ENCODE measurements at regions not wholly inside any gene's neighbourhood (a gene's known extent, or its start where the extent isn't known, plus 50 kb on each side); places are given as distances from the start of the nearest gene placed in this dataset.
"Not testable (repeated sequence)": the region's sequence is repeated elsewhere in the genome, so short reads cannot be mapped to it uniquely, and the experiment has no call there.

- ATAC-seq (replicated peaks), result no peak
- no peak overlapping the region for H3K4me3 Mint-ChIP-seq
- H3K4me1 Mint-ChIP-seq, result no peaks in the 10 kb centered on the region
- H3K27me3 Mint-ChIP-seq, result peaks cover 5% of the 10 kb centered on the region
- no peaks in the 10 kb centered on the region for H3K36me3 Mint-ChIP-seq (ENCODE audit: low read depth)
- H3K27ac Mint-ChIP-seq, result no peak overlapping the region
- H3K9me3 Mint-ChIP-seq, result no peaks in the 10 kb centered on the region
Measured at GRCh38 chrX:39043838-39044550, 242.7 kb downstream of the MID1IP1 start.

GRCh38 chrX:39047174-39047573, 245.9 kb downstream of the MID1IP1 start:
- Mint-ChIP-seq H3K27ac (no peak overlapping the region), H3K4me1 (no peaks in the 10 kb centered on the region), H3K36me3 (ENCODE audit: low read depth) (no peaks in the 10 kb centered on the region), H3K9me3 (no peaks in the 10 kb centered on the region), H3K27me3 (peaks cover 4% of the 10 kb centered on the region), H3K4me3 (no peak overlapping the region)
- ATAC-seq (replicated peaks), result no peak

- peaks cover 8% of the 10 kb centered on the region for H3K27me3 Mint-ChIP-seq
- no peaks in the 10 kb centered on the region for H3K9me3 Mint-ChIP-seq
- no peak overlapping the region for H3K4me3 Mint-ChIP-seq
- H3K4me1 Mint-ChIP-seq, result peaks cover 4% of the 10 kb centered on the region
- no peaks in the 10 kb centered on the region for H3K36me3 Mint-ChIP-seq (ENCODE audit: low read depth)
- no peak overlapping the region for H3K27ac Mint-ChIP-seq
- no peak for ATAC-seq (replicated peaks)
Measured at GRCh38 chrX:39049975-39050374, 248.7 kb downstream of the MID1IP1 start.

- H3K36me3 Mint-ChIP-seq (ENCODE audit: low read depth), result no peaks in the 10 kb centered on the region
- peaks cover 4% of the 10 kb centered on the region for H3K4me1 Mint-ChIP-seq
- no peak overlapping the region for H3K27ac Mint-ChIP-seq
Measured at GRCh38 chrX:39050427-39050826, 249.2 kb downstream of the MID1IP1 start.

GRCh38 chrX:39052751-39053150, 251.5 kb downstream of the MID1IP1 start:
- H3K27me3 Mint-ChIP-seq, result peaks cover 12% of the 10 kb centered on the region

More at GRCh38 chrX:39050427-39050826, 249.2 kb downstream of the MID1IP1 start:
- H3K9me3 Mint-ChIP-seq, result no peaks in the 10 kb centered on the region
- no peak overlapping the region for H3K4me3 Mint-ChIP-seq
- ATAC-seq (replicated peaks), result no peak
- peaks cover 12% of the 10 kb centered on the region for H3K27me3 Mint-ChIP-seq

GRCh38 chrX:39058724-39059123, 257.5 kb downstream of the MID1IP1 start:
- H3K27me3 Mint-ChIP-seq, result peaks cover 9% of the 10 kb centered on the region
- no peaks in the 10 kb centered on the region for H3K36me3 Mint-ChIP-seq (ENCODE audit: low read depth)
- no peak overlapping the region for H3K4me3 Mint-ChIP-seq
- H3K27ac Mint-ChIP-seq, result no peak overlapping the region
- no peak for ATAC-seq (replicated peaks)
- H3K4me1 Mint-ChIP-seq, result no peaks in the 10 kb centered on the region
- no peaks in the 10 kb centered on the region for H3K9me3 Mint-ChIP-seq

More at GRCh38 chrX:39052751-39053150, 251.5 kb downstream of the MID1IP1 start:
- H3K9me3 Mint-ChIP-seq, result no peaks in the 10 kb centered on the region
- ATAC-seq (replicated peaks), result peak; percentile 73
- no peaks in the 10 kb centered on the region for H3K36me3 Mint-ChIP-seq (ENCODE audit: low read depth)
- no peak overlapping the region for H3K27ac Mint-ChIP-seq
- H3K4me3 Mint-ChIP-seq, result peak overlapping the region; percentile 13
- H3K4me1 Mint-ChIP-seq, result peaks cover 4% of the 10 kb centered on the region

- Mint-ChIP-seq H3K9me3 (no peaks in the 10 kb centered on the region), H3K27ac (no peak overlapping the region), H3K36me3 (ENCODE audit: low read depth) (no peaks in the 10 kb centered on the region), H3K4me3 (no peak overlapping the region), H3K4me1 (no peaks in the 10 kb centered on the region), H3K27me3 (peaks cover 9% of the 10 kb centered on the region)
- ATAC-seq (replicated peaks), result no peak
Measured at GRCh38 chrX:39059866-39060265, 258.6 kb downstream of the MID1IP1 start.

GRCh38 chrX:39063037-39063436, 261.8 kb downstream of the MID1IP1 start:
- Mint-ChIP-seq H3K4me3 (no peak overlapping the region), H3K36me3 (ENCODE audit: low read depth) (no peaks in the 10 kb centered on the region)

GRCh38 chrX:39063702-39064101, 262.4 kb downstream of the MID1IP1 start:
- no peaks in the 10 kb centered on the region for H3K9me3 Mint-ChIP-seq

More at GRCh38 chrX:39063037-39063436, 261.8 kb downstream of the MID1IP1 start:
- Mint-ChIP-seq H3K9me3 (no peaks in the 10 kb centered on the region), H3K4me1 (no peaks in the 10 kb centered on the region), H3K27me3 (peaks cover 4% of the 10 kb centered on the region), H3K27ac (no peak overlapping the region)
- no peak for ATAC-seq (replicated peaks)

GRCh38 chrX:39065051-39065871, 264.0 kb downstream of the MID1IP1 start:
- no peak overlapping the region for H3K4me3 Mint-ChIP-seq
- ATAC-seq (replicated peaks), result no peak
- H3K4me1 Mint-ChIP-seq, result no peaks in the 10 kb centered on the region
- H3K36me3 Mint-ChIP-seq (ENCODE audit: low read depth), result no peaks in the 10 kb centered on the region
- H3K27ac Mint-ChIP-seq, result no peak overlapping the region
- no peaks in the 10 kb centered on the region for H3K9me3 Mint-ChIP-seq
- peaks cover 4% of the 10 kb centered on the region for H3K27me3 Mint-ChIP-seq

More at GRCh38 chrX:39063702-39064101, 262.4 kb downstream of the MID1IP1 start:
- H3K27me3 Mint-ChIP-seq, result peaks cover 4% of the 10 kb centered on the region
- no peaks in the 10 kb centered on the region for H3K4me1 Mint-ChIP-seq
- no peaks in the 10 kb centered on the region for H3K36me3 Mint-ChIP-seq (ENCODE audit: low read depth)
- no peak for ATAC-seq (replicated peaks)
- H3K27ac Mint-ChIP-seq, result no peak overlapping the region
- H3K4me3 Mint-ChIP-seq, result no peak overlapping the region

GRCh38 chrX:39067866-39068265, 266.6 kb downstream of the MID1IP1 start:
- no peaks in the 10 kb centered on the region for H3K4me1 Mint-ChIP-seq
- ATAC-seq (replicated peaks), result no peak
- no peak overlapping the region for H3K27ac Mint-ChIP-seq
- no peaks in the 10 kb centered on the region for H3K27me3 Mint-ChIP-seq
- H3K4me3 Mint-ChIP-seq, result no peak overlapping the region
- no peaks in the 10 kb centered on the region for H3K9me3 Mint-ChIP-seq
- no peaks in the 10 kb centered on the region for H3K36me3 Mint-ChIP-seq (ENCODE audit: low read depth)

- ATAC-seq (replicated peaks); H3K27me3 Mint-ChIP-seq; H3K4me1 Mint-ChIP-seq; H3K9me3 Mint-ChIP-seq; H3K4me3 Mint-ChIP-seq; H3K36me3 Mint-ChIP-seq (ENCODE audit: low read depth); H3K27ac Mint-ChIP-seq: not testable (repeated sequence)
Measured at GRCh38 chrX:39068634-39069033, 267.4 kb downstream of the MID1IP1 start.

GRCh38 chrX:39070009-39070408, 268.8 kb downstream of the MID1IP1 start:
- no peaks in the 10 kb centered on the region for H3K36me3 Mint-ChIP-seq (ENCODE audit: low read depth)
- H3K4me1 Mint-ChIP-seq, result no peaks in the 10 kb centered on the region
- no peak for ATAC-seq (replicated peaks)
- no peak overlapping the region for H3K27ac Mint-ChIP-seq
- no peak overlapping the region for H3K4me3 Mint-ChIP-seq
- no peaks in the 10 kb centered on the region for H3K27me3 Mint-ChIP-seq
- peaks cover 1% of the 10 kb centered on the region for H3K9me3 Mint-ChIP-seq

- peaks cover 4% of the 10 kb centered on the region for H3K9me3 Mint-ChIP-seq
- H3K36me3 Mint-ChIP-seq (ENCODE audit: low read depth), result no peaks in the 10 kb centered on the region
- ATAC-seq (replicated peaks), result no peak
- no peak overlapping the region for H3K4me3 Mint-ChIP-seq
- H3K4me1 Mint-ChIP-seq, result no peaks in the 10 kb centered on the region
- no peaks in the 10 kb centered on the region for H3K27me3 Mint-ChIP-seq
- no peak overlapping the region for H3K27ac Mint-ChIP-seq
Measured at GRCh38 chrX:39073131-39073530, 271.9 kb downstream of the MID1IP1 start.

- Mint-ChIP-seq H3K4me1 (no peaks in the 10 kb centered on the region), H3K9me3 (no peaks in the 10 kb centered on the region), H3K36me3 (ENCODE audit: low read depth) (no peaks in the 10 kb centered on the region), H3K27ac (no peak overlapping the region), H3K27me3 (peaks cover 7% of the 10 kb centered on the region), H3K4me3 (no peak overlapping the region)
- ATAC-seq (replicated peaks), result no peak
Measured at GRCh38 chrX:39096599-39096998, 295.3 kb downstream of the MID1IP1 start.
